HEK293 (cell line): ENCODE measurements at regions not wholly inside any gene's neighbourhood (a gene's known extent, or its start where the extent isn't known, plus 50 kb on each side); places are given as distances from the start of the nearest gene placed in this dataset.

ENCODE experiments used
- CTCF ChIA-PET: fragments of 350-600 bp; formaldehyde crosslinking; extraction: SDS; loops from one replicate; lab custom pipeline; 2021; ENCODE audit warnings: antibody characterized with exemption; lab: Yijun Ruan, JAX
- POLR2A ChIA-PET: fragments of 300-600 bp; formaldehyde crosslinking; extraction: SDS; loops from one replicate; lab custom pipeline; 2020; ENCODE audit warnings: antibody characterized with exemption, inconsistent platforms; lab: Yijun Ruan, JAX
- H3K27ac ChIP-seq: fragments of 200-500 bp; sonication (Bioruptor generic); 2 replicates; pipeline ENCODE4 v1.5.1; 2014; ENCODE audit warnings: low read depth, low read length, control low read depth, inconsistent platforms; ENCODE audit errors: extremely low read depth
- H3K36me3 ChIP-seq, 2 experiments: fragments of 200-500 bp in 1 of 2; sonication (Bioruptor generic) in 1 of 2; 1 replicate in 1 of 2; 2 replicates in 1 of 2; pipeline ENCODE4 v1.5.1; 2014 to 2017; ENCODE audit warnings: inconsistent platforms in 2 of 2, low read length in 2 of 2; ENCODE audit not compliant: control insufficient read depth in 2 of 2, insufficient read depth in 1 of 2
- H3K4me1 ChIP-seq: fragments of 200-500 bp; sonication (Bioruptor generic); 2 replicates; pipeline ENCODE4 v1.5.1; 2014; ENCODE audit warnings: mild to moderate bottlenecking, low read length, inconsistent platforms; ENCODE audit not compliant: control insufficient read depth, insufficient read depth
- H3K4me3 ChIP-seq: 2 replicates; pipeline ENCODE4 v1.5.1; 2011; ENCODE audit warnings: low read depth, mild to moderate bottlenecking, control low read depth, low read length, moderate library complexity
- H3K9me3 ChIP-seq: fragments of 200-500 bp; sonication (Bioruptor generic); 2 replicates; pipeline ENCODE4 v1.5.1; 2014; ENCODE audit warnings: low read depth, low read length, inconsistent platforms; ENCODE audit not compliant: control insufficient read depth, insufficient read depth
- HOXC10 ChIP-seq: sonication (generic); formaldehyde crosslinking; IDR thresholded peaks from 2 replicates; pipeline ENCODE4 v1.8.1; 2023; ENCODE audit warnings: mild to moderate bottlenecking, missing genetic modification reagents
- IKZF3 ChIP-seq: fragments of 450-650 bp; IDR thresholded peaks from 2 replicates; pipeline ENCODE4 v1.5.0; 2018; ENCODE audit warnings: missing biosample characterization, mild to moderate bottlenecking, missing genetic modification characterization, moderate library complexity
- OVOL3 ChIP-seq: fragments of 450-650 bp; formaldehyde crosslinking; IDR thresholded peaks from 2 replicates; pipeline ENCODE4 v1.5.1; 2016; ENCODE audit warnings: missing biosample characterization, missing genetic modification characterization
- PRDM1 ChIP-seq: fragments of 450-650 bp; formaldehyde crosslinking; IDR thresholded peaks from 2 replicates; pipeline ENCODE4; 2016; ENCODE audit warnings: missing biosample characterization, missing genetic modification characterization
- SALL2 ChIP-seq: fragments of 450-650 bp; formaldehyde crosslinking; IDR thresholded peaks from 2 replicates; pipeline ENCODE4 v1.5.0; 2017; ENCODE audit warnings: missing biosample characterization, mild to moderate bottlenecking, missing genetic modification characterization, borderline replicate concordance
- SCRT2 ChIP-seq: fragments of 450-650 bp; formaldehyde crosslinking; IDR thresholded peaks from 2 replicates; pipeline ENCODE4 v1.5.1; 2016; ENCODE audit warnings: missing biosample characterization, missing genetic modification characterization
- TCF7L2 ChIP-seq: IDR thresholded peaks from 2 replicates; pipeline ENCODE4 v1.6.1; 2011; ENCODE audit warnings: low read depth, mild to moderate bottlenecking, inconsistent platforms, low read length, moderate library complexity, borderline replicate concordance
- TRIM28 ChIP-seq: IDR thresholded peaks from 2 replicates; pipeline ENCODE4 v1.6.1; 2011; ENCODE audit warnings: low read length, control low read depth, borderline replicate concordance
- ZBTB1 ChIP-seq: fragments of 450-650 bp; formaldehyde crosslinking; IDR thresholded peaks from 2 replicates; pipeline ENCODE4 v1.5.1; 2016; ENCODE audit warnings: missing biosample characterization, missing genetic modification characterization
- ZBTB17 ChIP-seq: fragments of 450-650 bp; formaldehyde crosslinking; IDR thresholded peaks from 2 replicates; pipeline ENCODE4 v1.5.1; 2016; ENCODE audit warnings: missing biosample characterization, missing genetic modification characterization
- ZBTB8A ChIP-seq: fragments of 450-650 bp; formaldehyde crosslinking; IDR thresholded peaks from 2 replicates; pipeline ENCODE4 v1.5.1; 2016; ENCODE audit warnings: missing biosample characterization, missing genetic modification characterization
- ZEB2 ChIP-seq: fragments of 450-650 bp; formaldehyde crosslinking; IDR thresholded peaks from 2 replicates; pipeline ENCODE4 v1.5.1; 2016; ENCODE audit warnings: missing biosample characterization, missing genetic modification characterization
- ZFP41 ChIP-seq: fragments of 450-650 bp; formaldehyde crosslinking; IDR thresholded peaks from 2 replicates; pipeline ENCODE4 v1.5.1; 2016; ENCODE audit warnings: missing biosample characterization, missing genetic modification characterization, borderline replicate concordance
- ZNF112 ChIP-seq: fragments of 450-650 bp; formaldehyde crosslinking; IDR thresholded peaks from 2 replicates; pipeline ENCODE4 v1.5.0; 2017; ENCODE audit warnings: missing biosample characterization, missing genetic modification characterization
- ZNF132 ChIP-seq: fragments of 450-650 bp; formaldehyde crosslinking; IDR thresholded peaks from 2 replicates; pipeline ENCODE4 v1.5.1; 2017; ENCODE audit warnings: missing biosample characterization, missing genetic modification characterization, borderline replicate concordance
- ZNF140 ChIP-seq: fragments of 450-650 bp; formaldehyde crosslinking; IDR thresholded peaks from 2 replicates; pipeline ENCODE4 v1.5.1; 2016; ENCODE audit warnings: missing biosample characterization, missing genetic modification characterization
- ZNF2 ChIP-seq: fragments of 450-650 bp; formaldehyde crosslinking; IDR thresholded peaks from 2 replicates; pipeline ENCODE4 v1.5.1; 2016; ENCODE audit warnings: missing biosample characterization, missing genetic modification characterization
- ZNF24 ChIP-seq: fragments of 450-650 bp; formaldehyde crosslinking; IDR thresholded peaks from 2 replicates; pipeline ENCODE4 v1.5.1; 2016; ENCODE audit warnings: missing biosample characterization, missing genetic modification characterization
- ZNF302 ChIP-seq: fragments of 450-650 bp; formaldehyde crosslinking; IDR thresholded peaks from 2 replicates; pipeline ENCODE4 v1.5.1; 2016; ENCODE audit warnings: missing biosample characterization, missing genetic modification characterization, low read depth
- ZNF501 ChIP-seq: fragments of 450-650 bp; formaldehyde crosslinking; IDR thresholded peaks from 2 replicates; pipeline ENCODE4 v1.5.1; 2016; ENCODE audit warnings: missing biosample characterization, missing genetic modification characterization
- ZNF514 ChIP-seq: fragments of 450-650 bp; formaldehyde crosslinking; IDR thresholded peaks from 2 replicates; pipeline ENCODE4 v1.5.1; 2016; ENCODE audit warnings: missing biosample characterization, missing genetic modification characterization
- ZNF544 ChIP-seq: fragments of 450-650 bp; formaldehyde crosslinking; IDR thresholded peaks from 2 replicates; pipeline ENCODE4 v1.5.0; 2017; ENCODE audit warnings: missing biosample characterization, missing genetic modification characterization
- ZNF677 ChIP-seq: fragments of 450-650 bp; IDR thresholded peaks from 2 replicates; pipeline ENCODE4 v1.5.0; 2018; ENCODE audit warnings: missing biosample characterization, mild to moderate bottlenecking, missing genetic modification characterization, moderate library complexity
- ZNF704 ChIP-seq: fragments of 450-650 bp; formaldehyde crosslinking; IDR thresholded peaks from 2 replicates; pipeline ENCODE4 v1.5.1; 2016; ENCODE audit warnings: missing biosample characterization, missing genetic modification characterization
- ZSCAN23 ChIP-seq: fragments of 450-650 bp; formaldehyde crosslinking; IDR thresholded peaks from 2 replicates; pipeline ENCODE4 v1.5.1; 2016; ENCODE audit warnings: missing biosample characterization, missing genetic modification characterization
- ZXDB ChIP-seq: fragments of 450-650 bp; formaldehyde crosslinking; IDR thresholded peaks from 2 replicates; pipeline ENCODE4 v1.5.1; 2016; ENCODE audit warnings: missing biosample characterization, missing genetic modification characterization
- TF ChIP-seq, protein P1 (sequence below): fragments of 450-650 bp; formaldehyde crosslinking; IDR thresholded peaks from 2 replicates; pipeline ENCODE4 v1.5.1; 2016; ENCODE audit warnings: missing biosample characterization, missing genetic modification characterization, low read depth
- TF ChIP-seq, protein P2 (sequence below): fragments of 450-650 bp; formaldehyde crosslinking; IDR thresholded peaks from 2 replicates; pipeline ENCODE4 v1.5.1; 2016; ENCODE audit warnings: missing biosample characterization, missing genetic modification characterization
- TF ChIP-seq, protein P3 (sequence below): fragments of 450-650 bp; IDR thresholded peaks from 2 replicates; pipeline ENCODE4 v1.5.1; 2018; ENCODE audit warnings: missing biosample characterization, missing genetic modification characterization

- TF ChIP-seq ZEB2 (tag by site-specific recombination) (no peak), ZNF140 (no peak), TCF7L2 (no peak), ZNF132 (no peak), ZNF544 (tag by site-specific recombination) (no peak), ZFP41 (tag by site-specific recombination) (no peak), ZNF302 (no peak), ZBTB1 (tag by site-specific recombination) (no peak), ZXDB (tag by site-specific recombination) (no peak)
- TF ChIP-seq, protein P1, sequence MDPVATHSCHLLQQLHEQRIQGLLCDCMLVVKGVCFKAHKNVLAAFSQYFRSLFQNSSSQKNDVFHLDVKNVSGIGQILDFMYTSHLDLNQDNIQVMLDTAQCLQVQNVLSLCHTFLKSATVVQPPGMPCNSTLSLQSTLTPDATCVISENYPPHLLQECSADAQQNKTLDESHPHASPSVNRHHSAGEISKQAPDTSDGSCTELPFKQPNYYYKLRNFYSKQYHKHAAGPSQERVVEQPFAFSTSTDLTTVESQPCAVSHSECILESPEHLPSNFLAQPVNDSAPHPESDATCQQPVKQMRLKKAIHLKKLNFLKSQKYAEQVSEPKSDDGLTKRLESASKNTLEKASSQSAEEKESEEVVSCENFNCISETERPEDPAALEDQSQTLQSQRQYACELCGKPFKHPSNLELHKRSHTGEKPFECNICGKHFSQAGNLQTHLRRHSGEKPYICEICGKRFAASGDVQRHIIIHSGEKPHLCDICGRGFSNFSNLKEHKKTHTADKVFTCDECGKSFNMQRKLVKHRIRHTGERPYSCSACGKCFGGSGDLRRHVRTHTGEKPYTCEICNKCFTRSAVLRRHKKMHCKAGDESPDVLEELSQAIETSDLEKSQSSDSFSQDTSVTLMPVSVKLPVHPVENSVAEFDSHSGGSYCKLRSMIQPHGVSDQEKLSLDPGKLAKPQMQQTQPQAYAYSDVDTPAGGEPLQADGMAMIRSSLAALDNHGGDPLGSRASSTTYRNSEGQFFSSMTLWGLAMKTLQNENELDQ = no peak
- H3K27ac ChIP-seq = no peak overlapping the region
- no peaks in the 10 kb centered on the region for H3K9me3 ChIP-seq
- POLR2A ChIA-PET = no interaction called here
- CTCF ChIA-PET = no interaction called here
- no peaks in the 10 kb centered on the region for H3K4me1 ChIP-seq
- H3K36me3 ChIP-seq = no peaks in the 10 kb centered on the region
- no peak overlapping the region for H3K4me3 ChIP-seq
These were observed 189.3 kb downstream of the POU4F1 start for GRCh38 chr13:78413887-78414553.

- no peaks in the 10 kb centered on the region for H3K9me3 ChIP-seq
- ChIA-PET POLR2A (no interaction called here), CTCF (no interaction called here)
- no peak overlapping the region for H3K4me3 ChIP-seq
- no peak overlapping the region for H3K27ac ChIP-seq
- TF ChIP-seq, protein P2, sequence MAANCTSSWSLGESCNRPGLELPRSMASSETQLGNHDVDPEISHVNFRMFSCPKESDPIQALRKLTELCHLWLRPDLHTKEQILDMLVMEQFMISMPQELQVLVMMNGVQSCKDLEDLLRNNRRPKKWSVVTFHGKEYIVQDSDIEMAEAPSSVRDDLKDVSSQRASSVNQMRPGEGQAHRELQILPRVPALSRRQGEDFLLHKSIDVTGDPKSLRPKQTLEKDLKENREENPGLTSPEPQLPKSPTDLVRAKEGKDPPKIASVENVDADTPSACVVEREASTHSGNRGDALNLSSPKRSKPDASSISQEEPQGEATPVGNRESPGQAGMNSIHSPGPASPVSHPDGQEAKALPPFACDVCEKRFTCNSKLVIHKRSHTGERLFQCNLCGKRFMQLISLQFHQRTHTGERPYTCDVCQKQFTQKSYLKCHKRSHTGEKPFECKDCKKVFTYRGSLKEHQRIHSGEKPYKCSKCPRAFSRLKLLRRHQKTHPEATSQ = no peak
- no peak for TF ChIP-seq ZBTB8A (tag by site-specific recombination)
- no peak for TF ChIP-seq ZSCAN23 (tag by site-specific recombination)
- peak; percentile 50; the same call in 1 of the 2 replicates for TF ChIP-seq TRIM28
- no peaks in the 10 kb centered on the region for H3K4me1 ChIP-seq
- H3K36me3 ChIP-seq = no peaks in the 10 kb centered on the region
These were observed 192.5 kb downstream of the POU4F1 start for GRCh38 chr13:78410847-78411246.

DNA sequence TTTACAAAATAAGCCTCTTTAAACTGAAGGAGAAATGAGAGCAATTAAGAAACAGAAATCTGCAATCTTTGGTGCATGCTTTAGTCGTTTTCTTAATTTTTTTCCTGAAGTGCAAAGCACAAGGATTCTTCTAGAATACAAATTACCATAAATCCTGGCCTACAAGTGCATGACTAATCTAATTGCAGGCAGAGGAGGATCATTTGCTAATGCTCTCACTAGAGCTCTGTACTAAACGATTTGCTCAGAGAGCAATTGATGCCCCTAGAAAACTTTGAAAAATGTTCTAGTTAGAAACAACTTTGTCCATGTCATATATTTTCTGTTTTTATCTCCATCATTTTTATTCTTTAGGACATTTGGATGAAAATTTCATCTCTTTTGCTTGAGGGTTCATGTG lies 193.2 kb downstream of the POU4F1 start:
- Histone ChIP-seq H3K9me3 (no peaks in the 10 kb centered on the region), H3K36me3 (no peaks in the 10 kb centered on the region), H3K4me1 (no peaks in the 10 kb centered on the region), H3K27ac (no peak overlapping the region), H3K4me3 (no peak overlapping the region)
- POLR2A ChIA-PET = no interaction called here
- CTCF ChIA-PET = no interaction called here
- TF ChIP-seq OVOL3 (tag by site-specific recombination) = no peak
- TF ChIP-seq ZNF704 (tag by site-specific recombination) = no peak
- TF ChIP-seq ZNF24 = no peak
- TF ChIP-seq ZNF2 = no peak
- TF ChIP-seq ZNF501 (tag by site-specific recombination) = no peak
- TF ChIP-seq PRDM1 (tag by site-specific recombination) = no peak
- TF ChIP-seq IKZF3 (tag by site-specific recombination) = no peak
- TF ChIP-seq ZBTB17 (tag by site-specific recombination) = no peak
- TF ChIP-seq ZNF112 (tag by site-specific recombination) = no peak
- TF ChIP-seq SALL2 (tag by site-specific recombination) = no peak
- no peak for TF ChIP-seq SCRT2
- no peak for TF ChIP-seq ZSCAN23 (tag by site-specific recombination)
- TF ChIP-seq ZNF514 (tag by site-specific recombination) = no peak
- TF ChIP-seq ZNF677 (tag by site-specific recombination) = no peak
- no peak for TF ChIP-seq HOXC10
- TF ChIP-seq, protein P3, sequence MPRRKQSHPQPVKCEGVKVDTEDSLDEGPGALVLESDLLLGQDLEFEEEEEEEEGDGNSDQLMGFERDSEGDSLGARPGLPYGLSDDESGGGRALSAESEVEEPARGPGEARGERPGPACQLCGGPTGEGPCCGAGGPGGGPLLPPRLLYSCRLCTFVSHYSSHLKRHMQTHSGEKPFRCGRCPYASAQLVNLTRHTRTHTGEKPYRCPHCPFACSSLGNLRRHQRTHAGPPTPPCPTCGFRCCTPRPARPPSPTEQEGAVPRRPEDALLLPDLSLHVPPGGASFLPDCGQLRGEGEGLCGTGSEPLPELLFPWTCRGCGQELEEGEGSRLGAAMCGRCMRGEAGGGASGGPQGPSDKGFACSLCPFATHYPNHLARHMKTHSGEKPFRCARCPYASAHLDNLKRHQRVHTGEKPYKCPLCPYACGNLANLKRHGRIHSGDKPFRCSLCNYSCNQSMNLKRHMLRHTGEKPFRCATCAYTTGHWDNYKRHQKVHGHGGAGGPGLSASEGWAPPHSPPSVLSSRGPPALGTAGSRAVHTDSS (tag by site-specific recombination) = no peak
